ENCODE measurements at regions not wholly inside any gene's neighbourhood (a gene's known extent, or its start where the extent isn't known, plus 50 kb on each side); places are given as distances from the start of the nearest gene placed in this dataset.
"Not testable (repeated sequence)": the region's sequence is repeated elsewhere in the genome, so short reads cannot be mapped to it uniquely, and the experiment has no call there.

- no peaks in the 10 kb centered on the region for H3K27me3 Mint-ChIP-seq (ENCODE audit: low read depth)
- H3K9me3 Mint-ChIP-seq = peaks cover 5% of the 10 kb centered on the region
- DNase-seq (ENCODE audit: low spot score) = no peak
- intact Hi-C loops (cut with micrococcal nuclease) = loop anchor here (1.0 to 5.0 kb wide), 3 partner anchors 8 to 81 kb away; no protein-coding TSS in a partner anchor
- peaks cover 26% of the 10 kb centered on the region for H3K4me1 Mint-ChIP-seq (ENCODE audit: low read depth)
- no peak overlapping the region for H3K4me3 Mint-ChIP-seq (ENCODE audit: low read depth)
- H3K36me3 Mint-ChIP-seq (ENCODE audit: low read depth) = no peaks in the 10 kb centered on the region
- peak overlapping the region; percentile 74 for H3K27ac Mint-ChIP-seq
These were observed 122.2 kb upstream of the ARG1 start for GRCh38 chr6:131450861-131451260.

DNA sequence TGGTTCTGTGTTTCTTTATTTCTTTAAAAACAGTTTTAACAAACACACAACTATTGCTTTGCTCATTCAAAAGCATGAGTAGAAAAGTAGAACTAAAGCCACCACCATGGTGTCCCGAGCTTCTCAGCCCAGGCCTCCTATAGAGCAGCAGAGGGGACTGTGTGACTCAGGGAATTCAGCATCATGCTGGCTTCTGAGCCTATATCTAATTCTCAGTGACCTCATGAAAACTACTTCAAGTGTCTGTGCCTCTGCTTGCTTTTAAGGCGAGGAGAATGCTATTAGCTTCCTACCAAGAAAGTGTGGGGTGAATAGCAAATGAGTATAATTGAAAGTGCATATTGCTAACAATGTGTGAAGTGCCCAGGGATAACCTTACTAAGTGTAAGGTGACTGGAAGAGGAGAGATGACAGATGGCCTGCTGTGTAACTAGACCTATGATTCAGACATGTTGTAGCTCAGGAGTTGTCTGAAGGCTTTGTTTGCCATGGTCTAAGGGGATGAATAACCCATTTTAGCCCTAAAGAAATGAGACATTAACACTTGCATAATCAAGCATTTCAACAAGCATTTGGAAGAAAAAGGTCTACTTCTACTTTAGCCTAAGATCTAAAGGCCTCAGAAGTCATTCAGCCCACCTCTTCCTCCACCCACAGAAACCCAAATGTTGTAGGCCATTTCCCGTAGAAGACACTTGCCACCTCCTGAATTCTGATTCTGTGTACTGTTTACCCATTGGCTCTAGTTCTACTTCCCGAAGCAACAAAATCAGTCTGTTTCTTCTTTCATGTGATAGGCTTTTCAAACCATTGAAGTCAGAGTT lies 121.5 kb upstream of the ARG1 start:
- intact Hi-C loops (cut with micrococcal nuclease) = loop anchor here (1.0 to 5.0 kb wide), 3 partner anchors 8 to 81 kb away; no protein-coding TSS in a partner anchor
- Mint-ChIP-seq H3K4me1 (ENCODE audit: low read depth) (peaks cover 26% of the 10 kb centered on the region), H3K27me3 (ENCODE audit: low read depth) (no peaks in the 10 kb centered on the region), H3K4me3 (ENCODE audit: low read depth) (no peak overlapping the region), H3K27ac (peak overlapping the region; percentile 74), H3K9me3 (peaks cover 5% of the 10 kb centered on the region), H3K36me3 (ENCODE audit: low read depth) (no peaks in the 10 kb centered on the region)
- no peak for DNase-seq (ENCODE audit: low spot score)

- no peaks in the 10 kb centered on the region for H3K36me3 Mint-ChIP-seq (ENCODE audit: low read depth)
- H3K9me3 Mint-ChIP-seq = peaks cover 5% of the 10 kb centered on the region
- H3K27me3 Mint-ChIP-seq (ENCODE audit: low read depth) = no peaks in the 10 kb centered on the region
- no peak overlapping the region for H3K27ac Mint-ChIP-seq
- no peak for DNase-seq (ENCODE audit: low spot score)
- intact Hi-C loops (cut with micrococcal nuclease) = loop anchor here (5.0 kb wide), 2 partner anchors 37 to 78 kb away; no protein-coding TSS in a partner anchor
- H3K4me1 Mint-ChIP-seq (ENCODE audit: low read depth) = peaks cover 16% of the 10 kb centered on the region
- no peak overlapping the region for H3K4me3 Mint-ChIP-seq (ENCODE audit: low read depth)
These were observed 119.2 kb upstream of the ARG1 start for GRCh38 chr6:131453803-131454202.

- no peak for DNase-seq (ENCODE audit: low spot score)
- no peak overlapping the region for H3K4me3 Mint-ChIP-seq (ENCODE audit: low read depth)
- H3K36me3 Mint-ChIP-seq (ENCODE audit: low read depth) = no peaks in the 10 kb centered on the region
- no peaks in the 10 kb centered on the region for H3K27me3 Mint-ChIP-seq (ENCODE audit: low read depth)
- no peak overlapping the region for H3K27ac Mint-ChIP-seq
- peaks cover 11% of the 10 kb centered on the region for H3K4me1 Mint-ChIP-seq (ENCODE audit: low read depth)
- intact Hi-C loops (cut with micrococcal nuclease) = loop anchor here (5.0 kb wide), 1 partner anchor 259 kb away; no protein-coding TSS in a partner anchor
- H3K9me3 Mint-ChIP-seq = peaks cover 5% of the 10 kb centered on the region
These were observed 116.5 kb upstream of the ARG1 start for GRCh38 chr6:131456565-131456964.

DNA sequence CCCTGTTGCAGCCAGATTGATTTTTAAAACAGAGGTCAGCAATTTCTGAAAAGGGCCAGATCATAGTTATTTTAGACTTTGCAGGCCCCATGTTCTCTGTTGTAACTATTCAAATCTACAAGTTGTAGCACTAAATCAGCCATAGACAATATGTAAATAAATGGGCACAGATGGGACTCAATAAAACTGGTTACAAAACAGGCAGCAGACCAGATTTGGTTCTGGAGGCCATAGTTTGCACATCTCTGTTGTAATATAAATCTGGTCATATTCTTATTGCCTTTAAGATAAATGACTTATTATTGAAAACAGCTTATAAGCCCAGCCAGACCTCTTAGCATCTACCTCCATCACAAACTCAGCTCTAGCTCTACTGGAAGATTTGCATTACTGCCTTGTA lies 114.0 kb upstream of the ARG1 start:
- intact Hi-C loops (cut with micrococcal nuclease) = loop anchor here (5.0 kb wide), 1 partner anchor 262 kb away; no protein-coding TSS in a partner anchor

GRCh38 chr6:131460614-131461000 lies 112.4 kb upstream of the ARG1 start:
- Mint-ChIP-seq H3K36me3 (ENCODE audit: low read depth) (no peaks in the 10 kb centered on the region), H3K4me3 (ENCODE audit: low read depth) (no peak overlapping the region), H3K4me1 (ENCODE audit: low read depth) (peaks cover 3% of the 10 kb centered on the region), H3K27ac (no peak overlapping the region), H3K27me3 (ENCODE audit: low read depth) (no peaks in the 10 kb centered on the region), H3K9me3 (no peaks in the 10 kb centered on the region)
- no peak for DNase-seq (ENCODE audit: low spot score)
- intact Hi-C loops (cut with micrococcal nuclease) = no loop called here

More for the DNA sequence above, 114.0 kb upstream of the ARG1 start:
- Mint-ChIP-seq H3K27ac (no peak overlapping the region), H3K36me3 (ENCODE audit: low read depth) (no peaks in the 10 kb centered on the region), H3K4me1 (ENCODE audit: low read depth) (peaks cover 3% of the 10 kb centered on the region), H3K9me3 (no peaks in the 10 kb centered on the region), H3K27me3 (ENCODE audit: low read depth) (no peaks in the 10 kb centered on the region), H3K4me3 (ENCODE audit: low read depth) (no peak overlapping the region)
- DNase-seq (ENCODE audit: low spot score) = no peak

GRCh38 chr6:131469130-131469529 lies 103.9 kb upstream of the ARG1 start:
- H3K27me3 Mint-ChIP-seq (ENCODE audit: low read depth) = peaks cover 9% of the 10 kb centered on the region
- intact Hi-C loops (cut with micrococcal nuclease) = no loop called here

DNA sequence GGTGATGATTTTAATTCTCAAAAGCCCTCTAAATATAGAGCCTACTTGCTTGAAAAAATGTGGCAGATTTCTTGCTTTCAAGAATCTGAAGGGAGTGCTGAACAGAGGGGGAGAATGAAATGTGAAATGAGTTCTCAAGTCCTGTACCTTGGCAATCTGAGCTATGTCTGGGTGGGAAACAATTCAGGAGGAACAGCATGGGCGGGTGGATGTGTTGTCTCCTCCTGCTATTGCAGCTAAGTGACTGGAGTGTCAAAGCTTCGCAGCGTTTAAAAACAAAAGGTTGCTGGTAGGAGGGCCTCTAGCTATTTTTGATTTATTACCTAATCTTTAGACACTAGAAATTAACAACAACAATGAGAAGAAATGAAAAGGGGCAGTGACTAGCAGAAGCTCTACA lies 102.5 kb upstream of the ARG1 start:
- peaks cover 9% of the 10 kb centered on the region for H3K27me3 Mint-ChIP-seq (ENCODE audit: low read depth)
- no peak overlapping the region for H3K27ac Mint-ChIP-seq
- intact Hi-C loops (cut with micrococcal nuclease) = no loop called here

More at GRCh38 chr6:131469130-131469529, 103.9 kb upstream of the ARG1 start:
- H3K4me3 Mint-ChIP-seq (ENCODE audit: low read depth) = no peak overlapping the region
- H3K36me3 Mint-ChIP-seq (ENCODE audit: low read depth) = no peaks in the 10 kb centered on the region
- DNase-seq (ENCODE audit: low spot score) = no peak
- no peaks in the 10 kb centered on the region for H3K4me1 Mint-ChIP-seq (ENCODE audit: low read depth)
- peaks cover 4% of the 10 kb centered on the region for H3K9me3 Mint-ChIP-seq
- H3K27ac Mint-ChIP-seq = no peak overlapping the region

DNA sequence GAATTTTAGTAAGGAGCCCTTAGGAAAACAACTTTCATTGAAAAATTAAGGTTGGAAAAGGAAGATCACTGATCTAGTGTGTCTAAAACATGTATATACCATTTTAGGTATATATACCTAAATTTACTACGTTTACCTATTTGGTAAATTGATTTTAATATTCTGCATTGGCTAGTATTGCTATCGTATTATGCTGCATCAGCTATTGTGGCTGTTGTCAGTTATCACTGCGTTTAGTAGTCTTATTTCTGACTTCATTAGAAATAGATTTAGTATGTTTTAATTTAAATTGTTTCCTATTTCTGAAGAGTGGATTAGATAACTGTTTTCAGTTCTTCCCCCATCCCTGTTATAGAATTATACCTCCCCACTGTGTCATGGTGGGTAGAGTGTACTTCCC lies 101.7 kb upstream of the ARG1 start:
- Mint-ChIP-seq H3K36me3 (ENCODE audit: low read depth) (no peaks in the 10 kb centered on the region), H3K27ac (no peak overlapping the region), H3K4me3 (ENCODE audit: low read depth) (no peak overlapping the region), H3K27me3 (ENCODE audit: low read depth) (peaks cover 9% of the 10 kb centered on the region), H3K4me1 (ENCODE audit: low read depth) (no peaks in the 10 kb centered on the region), H3K9me3 (peaks cover 14% of the 10 kb centered on the region)
- DNase-seq (ENCODE audit: low spot score) = no peak
- intact Hi-C loops (cut with micrococcal nuclease) = no loop called here

More for the DNA sequence above, 102.5 kb upstream of the ARG1 start:
- no peak for DNase-seq (ENCODE audit: low spot score)
- Mint-ChIP-seq H3K36me3 (ENCODE audit: low read depth) (no peaks in the 10 kb centered on the region), H3K4me3 (ENCODE audit: low read depth) (no peak overlapping the region), H3K4me1 (ENCODE audit: low read depth) (no peaks in the 10 kb centered on the region), H3K9me3 (peaks cover 13% of the 10 kb centered on the region)

- intact Hi-C loops (cut with micrococcal nuclease); H3K36me3 Mint-ChIP-seq (ENCODE audit: low read depth); H3K27ac Mint-ChIP-seq; H3K27me3 Mint-ChIP-seq (ENCODE audit: low read depth); DNase-seq (ENCODE audit: low spot score); H3K4me1 Mint-ChIP-seq (ENCODE audit: low read depth); H3K4me3 Mint-ChIP-seq (ENCODE audit: low read depth): not testable (repeated sequence)
- H3K9me3 Mint-ChIP-seq = peaks cover 14% of the 10 kb centered on the region
These were observed 99.7 kb upstream of the ARG1 start for GRCh38 chr6:131473303-131473702.

GRCh38 chr6:131476362-131476761 lies 96.7 kb upstream of the ARG1 start:
- no peaks in the 10 kb centered on the region for H3K4me1 Mint-ChIP-seq (ENCODE audit: low read depth)
- no peak overlapping the region for H3K4me3 Mint-ChIP-seq (ENCODE audit: low read depth)
- H3K36me3 Mint-ChIP-seq (ENCODE audit: low read depth) = no peaks in the 10 kb centered on the region
- H3K27me3 Mint-ChIP-seq (ENCODE audit: low read depth) = no peaks in the 10 kb centered on the region
- H3K9me3 Mint-ChIP-seq = peaks cover 14% of the 10 kb centered on the region
- no peak for DNase-seq (ENCODE audit: low spot score)
- intact Hi-C loops (cut with micrococcal nuclease) = no loop called here
- H3K27ac Mint-ChIP-seq = no peak overlapping the region

DNA sequence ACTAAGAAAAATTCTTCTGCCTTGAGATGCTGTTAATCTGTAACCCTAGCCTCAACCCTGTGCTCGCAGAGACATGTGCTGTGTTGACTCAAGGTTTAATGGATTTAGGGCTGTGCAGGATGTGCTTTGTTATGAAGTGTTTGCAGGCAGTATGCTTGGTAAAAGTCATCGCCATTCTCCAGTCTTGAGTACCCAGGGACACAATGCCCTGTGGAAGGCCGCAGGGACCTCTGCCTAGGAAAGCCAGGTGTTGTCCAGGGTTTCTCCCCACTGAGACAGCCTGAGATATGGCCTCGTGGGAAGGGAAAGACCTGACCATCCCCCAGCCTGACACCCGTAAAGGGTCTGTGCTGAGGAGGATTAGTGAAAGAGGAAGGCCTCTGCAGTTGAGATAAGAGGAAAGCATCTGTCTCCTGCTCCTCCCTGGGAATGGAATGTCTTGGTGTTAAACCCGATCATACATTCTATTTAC lies 94.2 kb upstream of the ARG1 start:
- H3K4me1 Mint-ChIP-seq (ENCODE audit: low read depth); DNase-seq (ENCODE audit: low spot score); H3K27me3 Mint-ChIP-seq (ENCODE audit: low read depth); intact Hi-C loops (cut with micrococcal nuclease); H3K4me3 Mint-ChIP-seq (ENCODE audit: low read depth); H3K36me3 Mint-ChIP-seq (ENCODE audit: low read depth); H3K27ac Mint-ChIP-seq: not testable (repeated sequence)
- peaks cover 14% of the 10 kb centered on the region for H3K9me3 Mint-ChIP-seq

GRCh38 chr6:131486608-131487007 lies 86.4 kb upstream of the ARG1 start:
- Mint-ChIP-seq H3K4me3 (ENCODE audit: low read depth) (no peak overlapping the region), H3K9me3 (no peaks in the 10 kb centered on the region), H3K27me3 (ENCODE audit: low read depth) (no peaks in the 10 kb centered on the region), H3K27ac (no peak overlapping the region), H3K4me1 (ENCODE audit: low read depth) (no peaks in the 10 kb centered on the region), H3K36me3 (ENCODE audit: low read depth) (no peaks in the 10 kb centered on the region)
- intact Hi-C loops (cut with micrococcal nuclease) = no loop called here
- DNase-seq (ENCODE audit: low spot score) = no peak
